GM10266 (cell line): ENCODE measurements at regions not wholly inside any gene's neighbourhood (a gene's known extent, or its start where the extent isn't known, plus 50 kb on each side); places are given as distances from the start of the nearest gene placed in this dataset.
A peak's percentile ranks its signal among the peaks of the same experiment; 100 is the strongest.

ENCODE experiments used
- DNase-seq: peaks from one replicate; pipeline ENCODE4 v3.0.0; 2012; ENCODE audit errors: extremely low spot score
- TF ChIP-seq, protein P1 (sequence below): IDR thresholded peaks from 2 replicates; pipeline ENCODE4 v1.5.1; 2012; ENCODE audit warnings: mild to moderate bottlenecking, low read depth; ENCODE audit not compliant: control insufficient read depth, insufficient read depth; ENCODE audit errors: missing control alignments

DNA sequence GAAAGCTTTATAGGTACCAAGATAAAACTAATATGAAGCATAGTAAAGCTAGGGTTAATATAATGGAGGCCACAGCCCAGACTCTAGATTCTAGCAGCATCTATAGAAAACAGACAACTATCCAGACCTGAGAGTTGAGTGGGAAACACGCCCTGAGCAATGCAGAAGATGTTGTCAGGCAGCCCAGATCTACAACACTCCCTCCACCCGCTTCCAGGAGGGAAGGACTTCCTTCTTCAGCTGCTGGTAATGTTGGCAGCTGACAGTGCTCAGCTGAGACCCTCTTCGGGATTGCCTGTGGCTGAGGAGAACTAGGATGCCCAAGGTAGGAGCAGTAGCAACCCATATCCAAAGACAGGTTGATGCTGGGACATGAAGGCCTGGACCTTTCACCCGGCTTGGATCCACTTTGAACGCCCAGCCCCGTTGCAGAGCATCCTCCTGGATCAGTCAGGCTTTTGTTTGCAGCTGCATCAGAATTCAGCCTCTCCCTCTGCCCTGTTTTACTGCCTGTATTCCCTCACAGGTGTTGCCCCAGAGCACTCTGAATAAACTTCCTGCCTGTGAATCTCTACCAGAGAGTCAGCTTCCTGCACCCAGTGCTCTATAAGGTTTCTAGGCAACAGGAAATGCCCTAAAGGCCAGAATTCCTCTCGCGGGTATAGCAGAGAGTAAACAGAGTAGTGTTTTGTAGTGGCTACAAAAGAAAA, 174.7 kb upstream of the IL12A start:
- TF ChIP-seq, protein P1, sequence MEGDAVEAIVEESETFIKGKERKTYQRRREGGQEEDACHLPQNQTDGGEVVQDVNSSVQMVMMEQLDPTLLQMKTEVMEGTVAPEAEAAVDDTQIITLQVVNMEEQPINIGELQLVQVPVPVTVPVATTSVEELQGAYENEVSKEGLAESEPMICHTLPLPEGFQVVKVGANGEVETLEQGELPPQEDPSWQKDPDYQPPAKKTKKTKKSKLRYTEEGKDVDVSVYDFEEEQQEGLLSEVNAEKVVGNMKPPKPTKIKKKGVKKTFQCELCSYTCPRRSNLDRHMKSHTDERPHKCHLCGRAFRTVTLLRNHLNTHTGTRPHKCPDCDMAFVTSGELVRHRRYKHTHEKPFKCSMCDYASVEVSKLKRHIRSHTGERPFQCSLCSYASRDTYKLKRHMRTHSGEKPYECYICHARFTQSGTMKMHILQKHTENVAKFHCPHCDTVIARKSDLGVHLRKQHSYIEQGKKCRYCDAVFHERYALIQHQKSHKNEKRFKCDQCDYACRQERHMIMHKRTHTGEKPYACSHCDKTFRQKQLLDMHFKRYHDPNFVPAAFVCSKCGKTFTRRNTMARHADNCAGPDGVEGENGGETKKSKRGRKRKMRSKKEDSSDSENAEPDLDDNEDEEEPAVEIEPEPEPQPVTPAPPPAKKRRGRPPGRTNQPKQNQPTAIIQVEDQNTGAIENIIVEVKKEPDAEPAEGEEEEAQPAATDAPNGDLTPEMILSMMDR, result no peak

DNA sequence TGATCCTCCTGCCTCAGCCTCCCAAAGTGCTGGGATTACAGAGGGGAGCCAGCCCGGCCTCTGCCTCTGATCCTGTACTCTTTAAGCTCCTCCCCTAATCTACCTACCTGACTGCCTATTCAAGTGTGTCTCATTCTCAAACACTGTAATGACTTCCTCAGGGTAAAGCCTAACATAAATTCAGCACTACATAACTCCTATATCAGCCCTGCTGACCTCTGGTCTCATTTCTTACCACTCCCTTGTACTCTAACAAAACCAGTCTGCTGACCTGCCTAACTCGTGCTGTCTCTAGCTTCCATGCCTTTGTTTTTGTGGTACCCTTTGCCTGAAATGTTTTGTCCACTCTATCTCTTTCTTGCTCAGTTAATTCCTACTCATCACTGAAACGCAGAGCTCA, 172.1 kb upstream of the IL12A start:
- DNase-seq, result no peak

More for the DNA sequence above, 174.7 kb upstream of the IL12A start:
- DNase-seq, result no peak

DNA sequence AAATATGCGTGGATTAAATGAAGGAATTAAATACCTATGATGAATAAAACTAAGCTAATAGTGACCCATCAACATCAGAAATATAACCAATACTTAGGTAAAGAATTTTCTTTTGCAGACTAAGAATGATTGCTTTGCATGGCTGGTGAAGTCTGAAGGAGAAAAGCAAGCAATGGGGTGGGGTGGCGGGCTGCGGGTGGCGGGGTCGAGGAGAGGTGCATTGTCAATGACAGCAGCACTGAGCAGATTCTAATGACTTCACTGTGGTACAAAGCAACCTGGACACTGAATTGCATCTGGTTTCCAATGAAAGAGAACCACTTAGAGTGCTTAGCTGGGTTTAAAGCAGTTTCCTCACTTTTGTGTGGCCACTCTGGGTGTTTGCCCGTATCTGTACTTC, 171.5 kb upstream of the IL12A start:
- no peak for DNase-seq
- TF ChIP-seq, protein P1, result no peak

More for the DNA sequence above, 172.1 kb upstream of the IL12A start:
- TF ChIP-seq, protein P1, result no peak

DNA sequence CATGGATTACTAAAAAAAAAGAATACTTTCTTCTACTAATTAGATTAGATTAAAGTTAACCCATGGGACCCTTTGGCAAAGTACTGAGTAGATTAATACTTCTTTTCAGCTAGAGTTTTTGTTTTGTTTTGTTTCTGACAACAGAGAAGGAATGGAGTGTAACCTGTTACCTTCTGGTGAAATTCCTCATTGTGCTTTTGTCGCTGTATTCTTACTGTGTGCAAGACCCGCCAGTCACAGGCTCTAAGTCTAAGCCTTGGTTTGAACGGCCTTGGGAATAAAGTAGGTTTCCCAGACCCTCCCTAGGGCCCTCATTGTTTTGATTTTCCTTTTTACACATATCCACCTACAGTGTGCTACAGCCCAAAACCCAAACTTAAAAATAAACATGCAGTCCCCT, 171.1 kb upstream of the IL12A start:
- TF ChIP-seq, protein P1, result no peak
- DNase-seq, result no peak

DNA sequence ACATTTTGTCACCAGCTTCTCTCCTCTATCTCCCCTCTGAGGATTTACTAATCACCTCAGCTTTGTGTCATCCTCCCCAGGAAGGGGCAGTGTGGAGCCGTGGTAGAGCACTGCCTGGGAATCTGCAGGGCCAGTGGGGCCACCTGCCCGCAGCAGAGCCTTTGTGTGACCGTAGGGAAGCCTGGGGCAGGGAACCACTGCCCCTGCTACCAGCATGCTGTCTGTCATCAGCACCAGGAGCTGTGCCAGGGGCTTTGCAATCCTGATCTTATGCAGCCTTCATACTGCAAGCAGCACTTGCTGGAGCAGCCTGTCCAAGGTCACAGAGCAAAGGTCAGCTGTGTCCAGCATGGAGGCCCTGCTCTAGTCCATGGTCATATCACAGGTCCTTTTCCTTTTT, 170.2 kb upstream of the IL12A start:
- TF ChIP-seq, protein P1, result peak; percentile 11
- no peak for DNase-seq

DNA sequence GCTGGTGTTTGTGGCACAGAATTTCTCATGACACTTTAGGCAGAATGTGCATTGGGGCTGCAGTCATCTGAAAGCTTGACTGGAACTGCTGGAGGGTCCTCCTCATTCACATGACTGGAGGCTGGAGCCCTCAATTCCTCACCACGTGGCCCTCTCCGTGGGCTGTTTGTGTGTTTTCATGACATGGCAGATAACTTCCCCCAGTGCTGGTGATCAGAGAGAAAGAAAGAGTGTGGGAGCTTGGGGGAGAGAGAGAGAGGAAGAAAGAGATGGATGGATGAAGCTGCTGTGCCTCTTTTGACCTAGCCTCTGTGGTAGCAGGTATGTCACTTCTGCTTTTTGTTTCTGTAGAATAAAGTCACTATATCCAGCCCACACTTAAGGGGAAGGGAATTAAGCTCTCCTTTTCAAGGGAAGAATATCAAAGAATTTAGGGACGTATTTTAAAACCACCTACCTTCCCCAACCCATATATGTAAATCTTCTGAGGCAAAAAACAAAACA, 169.6 kb upstream of the IL12A start:
- TF ChIP-seq, protein P1, result no peak
- no peak for DNase-seq

DNA sequence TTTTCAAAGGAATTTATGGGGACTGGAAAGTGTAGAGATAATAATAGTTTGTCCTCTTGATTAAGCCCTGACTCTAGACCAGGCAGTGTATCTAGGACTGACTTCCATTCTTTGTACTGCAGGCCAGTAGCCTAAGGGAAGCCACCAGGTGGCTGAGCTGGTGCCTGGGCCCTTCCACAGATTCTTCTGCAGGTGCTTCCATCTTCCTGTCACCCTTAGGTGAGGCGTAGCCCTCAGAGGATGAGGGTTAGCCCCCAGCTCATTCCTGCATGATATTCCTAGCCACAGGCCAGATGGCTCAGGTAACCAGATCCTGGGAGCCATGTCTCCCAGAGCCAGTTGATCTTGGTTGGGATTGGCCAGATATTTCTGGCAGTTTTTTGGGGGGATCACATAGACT, 169.0 kb upstream of the IL12A start:
- no peak for DNase-seq

More for the DNA sequence above, 169.0 kb upstream of the IL12A start:
- TF ChIP-seq, protein P1, result no peak
